ENCODE measurements at regions not wholly inside any gene's neighbourhood (a gene's known extent, or its start where the extent isn't known, plus 50 kb on each side); places are given as distances from the start of the nearest gene placed in this dataset.

DNA sequence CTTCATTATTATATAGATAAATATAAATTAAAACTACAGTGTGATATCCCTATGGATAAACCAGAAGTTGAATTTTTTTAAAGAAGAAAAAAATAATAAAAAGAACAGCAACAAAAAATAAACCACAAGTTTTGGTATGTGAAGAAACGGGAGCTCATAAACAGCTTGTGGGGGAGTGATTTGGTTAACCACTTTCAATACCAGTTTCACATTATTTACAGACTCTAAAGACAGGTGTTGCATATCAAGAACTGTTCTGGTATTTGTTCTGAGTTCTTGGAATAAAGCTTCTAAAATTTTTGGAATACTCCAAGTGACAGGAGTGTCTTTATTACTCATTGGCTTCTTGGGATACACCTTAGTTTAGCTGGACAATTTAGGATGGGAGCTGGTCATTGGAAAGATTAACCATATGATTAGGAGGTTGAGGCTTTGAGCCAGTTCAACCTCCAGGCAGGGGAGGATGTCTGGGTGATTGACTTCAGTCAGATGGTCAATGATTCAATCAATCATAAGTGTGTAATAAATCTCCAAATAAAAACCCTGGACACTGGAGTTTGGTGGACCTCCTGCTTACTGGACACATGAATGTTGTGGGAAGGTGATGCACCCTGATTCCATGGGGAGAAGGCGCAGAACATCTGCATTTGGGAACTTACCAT lies 2223.1 kb upstream of the C9orf72 start:
- Histone ChIP-seq H2AFZ (ENCODE audit: low read length) (no peak overlapping the region), H3K4me3 (replicated peaks in 1 of 3; ENCODE audit: insufficient read depth in 1 of 3, low read depth in 2 of 3, low read length in 3 of 3) (no peak overlapping the region), H3K4me2 (ENCODE audit: low read depth, low read length) (no peak overlapping the region), H4K20me1 (ENCODE audit: insufficient read depth, low read length) (no peaks in the 10 kb centered on the region), H3K79me2 (ENCODE audit: insufficient read depth, low read length) (no peaks in the 10 kb centered on the region), H3K36me3 (replicated peaks in 1 of 2; ENCODE audit: control insufficient read depth in 1 of 2, insufficient read depth in 2 of 2, low read length in 2 of 2) (no peaks in the 10 kb centered on the region), H3K9ac (ENCODE audit: insufficient read depth, low read depth, low read length) (no peak overlapping the region), H3K27ac (ENCODE audit: extremely low read length, insufficient read depth, low read length) (no peak overlapping the region), H3K9me3 (ENCODE audit: low read length) (no peaks in the 10 kb centered on the region), H3K27me3 (ENCODE audit: control insufficient read depth in 1 of 2, insufficient read depth in 2 of 2, low read length in 2 of 2) (no peaks in the 10 kb centered on the region), H3K4me1 (ENCODE audit: insufficient read depth, low read length) (no peaks in the 10 kb centered on the region)
- no TSS peak for BruUV-seq (replicated peaks)
- FAIRE-seq (no peak), DNase-seq (ENCODE audit: low spot score) (no peak), ATAC-seq (no peak)
- in situ Hi-C loops (cut with HindIII; ENCODE audit: extremely low pct_ligation_motif_present, low pct_unique_long_range_greater_than_20kb) (no loop called here), intact Hi-C loops (cut with micrococcal nuclease; ENCODE audit: unreplicated experiment) (no loop called here)
- ChIA-PET POLR2A (no interaction called here), CTCF (ENCODE audit: low intra/inter-chr PET ratio, low total read pairs) (no interaction called here)
- TF ChIP-seq ZNF383 (CRISPR knock-in tag; IDR thresholded peaks at IDR 0.05; ENCODE audit: borderline replicate concordance): no peak
- no peak for TF ChIP-seq ZNF652 (CRISPR knock-in tag; IDR thresholded peaks at IDR 0.05; ENCODE audit: borderline replicate concordance, low read depth)
- TF ChIP-seq ASH2L (IDR thresholded peaks at IDR 0.05; ENCODE audit: insufficient read length, low read depth, low read length): no peak
- no peak for TF ChIP-seq ZNF17 (CRISPR knock-in tag; IDR thresholded peaks at IDR 0.05)
- no peak for TF ChIP-seq RBAK (CRISPR knock-in tag; IDR thresholded peaks at IDR 0.05)
- no peak for TF ChIP-seq PRPF4 (IDR thresholded peaks at IDR 0.05; ENCODE audit: low read depth, low read length, poor library complexity, severe bottlenecking)
- TF ChIP-seq, protein P1, sequence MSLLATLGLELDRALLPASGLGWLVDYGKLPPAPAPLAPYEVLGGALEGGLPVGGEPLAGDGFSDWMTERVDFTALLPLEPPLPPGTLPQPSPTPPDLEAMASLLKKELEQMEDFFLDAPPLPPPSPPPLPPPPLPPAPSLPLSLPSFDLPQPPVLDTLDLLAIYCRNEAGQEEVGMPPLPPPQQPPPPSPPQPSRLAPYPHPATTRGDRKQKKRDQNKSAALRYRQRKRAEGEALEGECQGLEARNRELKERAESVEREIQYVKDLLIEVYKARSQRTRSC (CRISPR knock-in tag; IDR thresholded peaks at IDR 0.05; ENCODE audit: low read depth): no peak
- TF ChIP-seq ZNF224 (CRISPR knock-in tag; IDR thresholded peaks at IDR 0.05): no peak
- no peak for TF ChIP-seq ZNF274 (CRISPR knock-in tag; IDR thresholded peaks at IDR 0.05)
- TF ChIP-seq, protein P2, sequence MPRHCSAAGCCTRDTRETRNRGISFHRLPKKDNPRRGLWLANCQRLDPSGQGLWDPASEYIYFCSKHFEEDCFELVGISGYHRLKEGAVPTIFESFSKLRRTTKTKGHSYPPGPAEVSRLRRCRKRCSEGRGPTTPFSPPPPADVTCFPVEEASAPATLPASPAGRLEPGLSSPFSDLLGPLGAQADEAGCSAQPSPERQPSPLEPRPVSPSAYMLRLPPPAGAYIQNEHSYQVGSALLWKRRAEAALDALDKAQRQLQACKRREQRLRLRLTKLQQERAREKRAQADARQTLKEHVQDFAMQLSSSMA (CRISPR knock-in tag; IDR thresholded peaks at IDR 0.05): no peak
- no peak for TF ChIP-seq SIN3A (IDR thresholded peaks at IDR 0.05; ENCODE audit: borderline replicate concordance, low read depth, low read length)
- TF ChIP-seq PITX1 (CRISPR knock-in tag; IDR thresholded peaks at IDR 0.05): no peak
- no peak for TF ChIP-seq CENPT (CRISPR knock-in tag; IDR thresholded peaks at IDR 0.05; ENCODE audit: low read depth)
- TF ChIP-seq ZNF549 (CRISPR knock-in tag; IDR thresholded peaks at IDR 0.05): no peak
- no peak for TF ChIP-seq ZNF607 (CRISPR knock-in tag; IDR thresholded peaks at IDR 0.05; ENCODE audit: borderline replicate concordance)
- TF ChIP-seq KLF13 (CRISPR knock-in tag; IDR thresholded peaks at IDR 0.05): no peak
- TF ChIP-seq, protein P3, sequence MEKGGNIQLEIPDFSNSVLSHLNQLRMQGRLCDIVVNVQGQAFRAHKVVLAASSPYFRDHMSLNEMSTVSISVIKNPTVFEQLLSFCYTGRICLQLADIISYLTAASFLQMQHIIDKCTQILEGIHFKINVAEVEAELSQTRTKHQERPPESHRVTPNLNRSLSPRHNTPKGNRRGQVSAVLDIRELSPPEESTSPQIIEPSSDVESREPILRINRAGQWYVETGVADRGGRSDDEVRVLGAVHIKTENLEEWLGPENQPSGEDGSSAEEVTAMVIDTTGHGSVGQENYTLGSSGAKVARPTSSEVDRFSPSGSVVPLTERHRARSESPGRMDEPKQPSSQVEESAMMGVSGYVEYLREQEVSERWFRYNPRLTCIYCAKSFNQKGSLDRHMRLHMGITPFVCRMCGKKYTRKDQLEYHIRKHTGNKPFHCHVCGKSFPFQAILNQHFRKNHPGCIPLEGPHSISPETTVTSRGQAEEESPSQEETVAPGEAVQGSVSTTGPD (CRISPR knock-in tag; IDR thresholded peaks at IDR 0.05): no peak
- WGBS (ENCODE audit: low lambda C conversion rate): 5% methylated on average over 2 of the region's 2 CpGs
